ENCODE measurements at regions not wholly inside any gene's neighbourhood (a gene's known extent, or its start where the extent isn't known, plus 50 kb on each side); places are given as distances from the start of the nearest gene placed in this dataset.

DNA sequence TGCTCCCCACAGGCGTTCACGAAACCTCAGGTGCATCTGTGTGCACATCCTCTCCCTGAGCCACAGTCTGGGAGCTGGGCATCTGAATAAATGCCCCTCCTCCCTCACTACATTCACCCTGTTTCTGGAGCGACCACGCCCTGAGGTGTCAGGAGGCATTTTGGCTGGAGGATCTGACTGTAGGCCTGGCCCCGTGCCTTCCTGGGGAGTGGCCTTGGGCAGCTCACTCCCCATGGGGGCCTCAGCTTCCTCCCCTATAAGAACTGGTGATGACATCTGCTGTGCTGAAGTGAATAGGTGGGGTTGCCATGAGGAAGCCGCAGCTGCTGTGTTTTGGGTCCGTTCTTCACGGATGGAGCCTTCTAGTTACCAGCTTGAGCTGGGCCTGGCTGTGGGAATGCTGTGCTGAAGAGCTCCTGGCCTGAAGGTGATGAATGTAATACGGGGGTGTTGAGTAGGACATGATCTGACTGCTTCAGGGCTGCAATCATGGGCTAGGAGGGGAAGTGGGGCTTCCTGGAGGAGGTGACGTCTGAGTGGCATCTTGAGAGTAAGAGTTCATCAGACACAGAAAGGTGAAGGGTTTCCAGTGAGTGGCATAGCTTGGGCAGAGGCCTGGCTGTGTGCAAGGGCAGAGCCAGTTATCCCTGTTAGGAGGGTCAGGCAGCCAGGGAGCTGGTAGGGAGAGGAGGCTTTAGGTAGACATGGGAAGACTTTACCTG lies 58.2 kb downstream of the GLI2 start:
- no peak overlapping the region for H3K27ac ChIP-seq
- H3K4me3 ChIP-seq = no peak overlapping the region
- TF ChIP-seq, protein P1, sequence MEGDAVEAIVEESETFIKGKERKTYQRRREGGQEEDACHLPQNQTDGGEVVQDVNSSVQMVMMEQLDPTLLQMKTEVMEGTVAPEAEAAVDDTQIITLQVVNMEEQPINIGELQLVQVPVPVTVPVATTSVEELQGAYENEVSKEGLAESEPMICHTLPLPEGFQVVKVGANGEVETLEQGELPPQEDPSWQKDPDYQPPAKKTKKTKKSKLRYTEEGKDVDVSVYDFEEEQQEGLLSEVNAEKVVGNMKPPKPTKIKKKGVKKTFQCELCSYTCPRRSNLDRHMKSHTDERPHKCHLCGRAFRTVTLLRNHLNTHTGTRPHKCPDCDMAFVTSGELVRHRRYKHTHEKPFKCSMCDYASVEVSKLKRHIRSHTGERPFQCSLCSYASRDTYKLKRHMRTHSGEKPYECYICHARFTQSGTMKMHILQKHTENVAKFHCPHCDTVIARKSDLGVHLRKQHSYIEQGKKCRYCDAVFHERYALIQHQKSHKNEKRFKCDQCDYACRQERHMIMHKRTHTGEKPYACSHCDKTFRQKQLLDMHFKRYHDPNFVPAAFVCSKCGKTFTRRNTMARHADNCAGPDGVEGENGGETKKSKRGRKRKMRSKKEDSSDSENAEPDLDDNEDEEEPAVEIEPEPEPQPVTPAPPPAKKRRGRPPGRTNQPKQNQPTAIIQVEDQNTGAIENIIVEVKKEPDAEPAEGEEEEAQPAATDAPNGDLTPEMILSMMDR (IDR thresholded peaks at IDR 0.05) = no peak
- DNase-seq (ENCODE audit: low spot score) = no peak

DNA sequence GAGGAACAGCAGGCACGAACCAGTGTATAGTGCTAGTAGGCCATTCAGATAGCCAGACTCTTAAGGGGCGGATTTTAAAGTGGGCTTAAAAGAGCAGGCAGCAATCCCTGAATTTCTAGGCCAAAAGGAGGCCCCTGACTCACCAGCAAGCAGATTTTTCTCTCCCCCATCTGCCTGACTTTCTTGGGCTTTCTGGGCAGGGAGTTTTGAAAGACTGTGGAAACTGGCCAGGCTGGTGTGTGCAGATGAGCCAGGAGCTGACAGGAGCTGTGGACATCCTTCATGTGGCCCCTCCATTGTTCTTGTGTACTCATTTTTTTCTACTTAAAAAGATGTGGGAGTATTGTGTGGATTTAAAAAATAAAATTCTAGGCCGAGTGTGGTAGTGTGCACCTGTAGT lies 59.0 kb downstream of the GLI2 start:
- Histone ChIP-seq H3K4me3 (no peak overlapping the region), H3K27ac (no peak overlapping the region)
- DNase-seq (ENCODE audit: low spot score) = no peak
- TF ChIP-seq, protein P1 (IDR thresholded peaks at IDR 0.05) = no peak

GRCh38 chr2:120796094-120796493 lies 60.4 kb downstream of the GLI2 start:
- Histone ChIP-seq H3K27ac (no peak overlapping the region), H3K4me3 (no peak overlapping the region)
- TF ChIP-seq, protein P1 (IDR thresholded peaks at IDR 0.05) = no peak

GRCh38 chr2:120797421-120798221 lies 62.0 kb downstream of the GLI2 start:
- TF ChIP-seq, protein P1 (IDR thresholded peaks at IDR 0.05) = no peak
- H3K27ac ChIP-seq = peak overlapping the region; percentile 13 to 30
- no peak overlapping the region for H3K4me3 ChIP-seq
- DNase-seq (ENCODE audit: low spot score) = no peak

More at GRCh38 chr2:120796094-120796493, 60.4 kb downstream of the GLI2 start:
- DNase-seq (ENCODE audit: low spot score) = no peak

- DNase-seq (ENCODE audit: low spot score) = no peak
- H3K27ac ChIP-seq = peak overlapping the region; percentile 13 to 23
- no peak overlapping the region for H3K4me3 ChIP-seq
- TF ChIP-seq, protein P1 (IDR thresholded peaks at IDR 0.05) = no peak
Measured at GRCh38 chr2:120798567-120799247, 63.0 kb downstream of the GLI2 start.

DNA sequence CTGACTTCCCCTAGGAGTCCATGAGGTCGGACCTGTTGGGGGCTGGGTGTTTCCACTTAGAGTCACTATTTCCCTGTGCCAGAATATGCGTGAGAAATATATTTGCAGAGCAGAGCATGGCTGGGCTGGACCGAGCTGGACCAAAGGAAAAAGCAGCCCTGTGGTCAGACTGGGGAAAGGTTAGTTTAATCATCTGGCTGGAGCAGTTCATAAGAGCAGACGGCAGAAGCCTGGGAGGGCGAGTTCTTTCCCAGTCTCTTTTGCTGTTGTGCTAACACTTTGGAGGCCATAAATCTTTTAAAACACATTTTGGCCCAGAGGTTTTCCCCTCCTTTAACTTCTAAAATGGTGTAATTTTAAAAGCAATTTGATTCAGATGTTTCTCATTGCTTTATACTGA lies 66.5 kb downstream of the GLI2 start:
- H3K4me3 ChIP-seq = no peak overlapping the region

More for the DNA sequence above, 66.5 kb downstream of the GLI2 start:
- no peak for DNase-seq (ENCODE audit: low spot score)
- H3K27ac ChIP-seq = peak overlapping the region; percentile 44 to 64
- TF ChIP-seq, protein P1 (IDR thresholded peaks at IDR 0.05) = no peak

Measured in coronary artery (tissue), 2 donors.